Cardiac muscle cell (in vitro differentiated cells and primary cell): ENCODE measurements at regions not wholly inside any gene's neighbourhood (a gene's known extent, or its start where the extent isn't known, plus 50 kb on each side); places are given as distances from the start of the nearest gene placed in this dataset.
A peak's percentile ranks its signal among the peaks of the same experiment; 100 is the strongest.

Experiments
- DNase-seq, 2 donors: peaks; one replicate each; pipeline versions ENCODE4 v3.0.0 to v3.0.0-alpha.2; 2010 to 2017; ENCODE audit warnings: low read depth in 1 of 2, low spot score in 1 of 2
- H3K27ac ChIP-seq: fragments of 200-600 bp; sonication (generic); 2 replicates; pipeline ENCODE4 v1.5.1; 2016
- H3K27me3 ChIP-seq: fragments of 200-600 bp; sonication (generic); 2 replicates; pipeline ENCODE4 v1.6.0; 2016; ENCODE audit warnings: control low read depth
- H3K36me3 ChIP-seq: fragments of 200-600 bp; sonication (generic); 2 replicates; pipeline ENCODE4 v1.5.1; 2016; ENCODE audit warnings: control low read depth
- H3K4me1 ChIP-seq: fragments of 200-600 bp; sonication (generic); 2 replicates; pipeline ENCODE4 v1.8.1; 2017; ENCODE audit warnings: low read depth, mild to moderate bottlenecking, mixed run types
- H3K4me3 ChIP-seq: fragments of 200-600 bp; sonication (generic); 2 replicates; pipeline ENCODE4 v1.5.1; 2016; ENCODE audit warnings: mild to moderate bottlenecking
- H3K9me3 ChIP-seq: fragments of 200-600 bp; sonication (generic); 2 replicates; pipeline ENCODE4 v1.5.1; 2017; ENCODE audit warnings: low read depth, mild to moderate bottlenecking, control low read depth
- TF ChIP-seq, protein P1 (sequence below): IDR thresholded peaks from 2 replicates; pipeline ENCODE4 v1.5.1; 2012; ENCODE audit warnings: low read depth, mild to moderate bottlenecking, low read length

DNA sequence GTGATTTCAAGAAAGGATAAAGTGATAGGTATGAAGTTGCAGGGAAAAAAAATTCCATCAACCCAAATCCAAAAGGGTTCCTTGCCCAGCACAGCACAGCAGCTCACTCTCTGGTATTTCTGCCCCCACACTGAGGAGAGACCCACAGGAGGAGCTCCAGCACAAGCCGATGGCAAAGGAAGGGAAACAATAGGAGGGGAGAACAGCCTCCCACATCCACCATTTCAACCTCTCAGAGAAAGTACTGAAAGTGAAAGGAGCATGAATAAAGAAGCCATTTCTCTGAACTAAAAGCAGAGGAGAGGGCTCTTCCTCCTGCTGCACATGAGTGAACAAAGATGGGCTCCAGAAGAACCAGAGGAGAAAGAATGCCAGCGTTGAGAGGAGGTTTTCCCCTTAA, 54.9 kb upstream of the ZSWIM6 start:
- no peak overlapping the region for H3K27ac ChIP-seq
- H3K27me3 ChIP-seq = no peaks in the 10 kb centered on the region
- peak in 1 of 2 donors; percentile 69 for DNase-seq
- H3K4me1 ChIP-seq = no peaks in the 10 kb centered on the region
- H3K9me3 ChIP-seq = no peaks in the 10 kb centered on the region
- no peak overlapping the region for H3K4me3 ChIP-seq
- TF ChIP-seq, protein P1, sequence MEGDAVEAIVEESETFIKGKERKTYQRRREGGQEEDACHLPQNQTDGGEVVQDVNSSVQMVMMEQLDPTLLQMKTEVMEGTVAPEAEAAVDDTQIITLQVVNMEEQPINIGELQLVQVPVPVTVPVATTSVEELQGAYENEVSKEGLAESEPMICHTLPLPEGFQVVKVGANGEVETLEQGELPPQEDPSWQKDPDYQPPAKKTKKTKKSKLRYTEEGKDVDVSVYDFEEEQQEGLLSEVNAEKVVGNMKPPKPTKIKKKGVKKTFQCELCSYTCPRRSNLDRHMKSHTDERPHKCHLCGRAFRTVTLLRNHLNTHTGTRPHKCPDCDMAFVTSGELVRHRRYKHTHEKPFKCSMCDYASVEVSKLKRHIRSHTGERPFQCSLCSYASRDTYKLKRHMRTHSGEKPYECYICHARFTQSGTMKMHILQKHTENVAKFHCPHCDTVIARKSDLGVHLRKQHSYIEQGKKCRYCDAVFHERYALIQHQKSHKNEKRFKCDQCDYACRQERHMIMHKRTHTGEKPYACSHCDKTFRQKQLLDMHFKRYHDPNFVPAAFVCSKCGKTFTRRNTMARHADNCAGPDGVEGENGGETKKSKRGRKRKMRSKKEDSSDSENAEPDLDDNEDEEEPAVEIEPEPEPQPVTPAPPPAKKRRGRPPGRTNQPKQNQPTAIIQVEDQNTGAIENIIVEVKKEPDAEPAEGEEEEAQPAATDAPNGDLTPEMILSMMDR = peak; percentile 45
- no peaks in the 10 kb centered on the region for H3K36me3 ChIP-seq

- TF ChIP-seq, protein P1 = no peak
- no peak for DNase-seq
- no peaks in the 10 kb centered on the region for H3K36me3 ChIP-seq
- no peaks in the 10 kb centered on the region for H3K9me3 ChIP-seq
- no peaks in the 10 kb centered on the region for H3K27me3 ChIP-seq
- H3K27ac ChIP-seq = no peak overlapping the region
- no peak overlapping the region for H3K4me3 ChIP-seq
- no peaks in the 10 kb centered on the region for H3K4me1 ChIP-seq
Observed at GRCh38 chr5:61277781-61278180, 54.3 kb upstream of the ZSWIM6 start.

GRCh38 chr5:61279725-61280124, 52.3 kb upstream of the ZSWIM6 start:
- H3K36me3 ChIP-seq = no peaks in the 10 kb centered on the region
- no peak overlapping the region for H3K4me3 ChIP-seq
- no peak for DNase-seq
- TF ChIP-seq, protein P1 = no peak
- H3K27me3 ChIP-seq = no peaks in the 10 kb centered on the region
- no peaks in the 10 kb centered on the region for H3K4me1 ChIP-seq
- H3K9me3 ChIP-seq = no peaks in the 10 kb centered on the region
- no peak overlapping the region for H3K27ac ChIP-seq

GRCh38 chr5:61280205-61280604, 51.9 kb upstream of the ZSWIM6 start:
- TF ChIP-seq, protein P1 = no peak
- no peaks in the 10 kb centered on the region for H3K9me3 ChIP-seq
- no peak overlapping the region for H3K27ac ChIP-seq
- no peak overlapping the region for H3K4me3 ChIP-seq
- H3K36me3 ChIP-seq = no peaks in the 10 kb centered on the region
- peak in 1 of 2 donors; percentile 80 for DNase-seq
- H3K27me3 ChIP-seq = no peaks in the 10 kb centered on the region
- H3K4me1 ChIP-seq = no peaks in the 10 kb centered on the region

DNA sequence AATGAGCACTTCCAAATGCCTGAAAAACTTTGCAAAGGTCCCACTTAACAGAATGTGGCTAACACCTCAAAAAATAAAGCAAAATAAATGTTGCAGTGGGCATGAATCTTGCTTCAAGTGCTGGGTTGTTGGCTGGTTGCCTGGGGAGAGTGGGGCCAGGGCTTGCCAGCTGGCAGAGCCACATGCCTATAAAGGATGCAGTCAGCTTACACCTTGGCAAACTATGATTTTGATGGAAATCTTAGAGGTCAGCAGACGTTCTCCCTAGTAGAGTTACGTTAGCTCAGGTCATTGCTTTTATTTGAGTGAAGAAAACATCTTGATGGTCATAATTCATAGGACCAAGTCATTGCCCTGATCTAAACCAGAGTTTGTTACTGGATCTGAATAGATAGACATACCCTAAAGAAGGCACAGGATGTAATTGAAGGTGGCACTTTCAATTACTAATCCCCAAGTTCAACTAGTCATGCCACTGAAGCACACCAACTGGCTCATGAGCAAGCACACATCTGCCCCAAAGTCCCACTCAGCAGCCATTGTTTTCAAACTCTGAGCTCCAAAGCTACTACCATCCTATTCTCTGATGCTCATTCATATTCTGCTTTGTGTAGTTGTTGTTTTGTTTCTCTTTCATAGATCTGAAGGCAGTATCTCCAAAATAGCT, 51.2 kb upstream of the ZSWIM6 start:
- H3K4me3 ChIP-seq = no peak overlapping the region
- H3K9me3 ChIP-seq = no peaks in the 10 kb centered on the region
- DNase-seq = no peak
- no peak overlapping the region for H3K27ac ChIP-seq
- H3K27me3 ChIP-seq = no peaks in the 10 kb centered on the region
- no peaks in the 10 kb centered on the region for H3K4me1 ChIP-seq
- no peaks in the 10 kb centered on the region for H3K36me3 ChIP-seq
- TF ChIP-seq, protein P1 = no peak
